GM18520 (cell line): ENCODE measurements at regions not wholly inside any gene's neighbourhood (a gene's known extent, or its start where the extent isn't known, plus 50 kb on each side); places are given as distances from the start of the nearest gene placed in this dataset.

Experiments used
- ATAC-seq: cut with Tn5 transposase; IDR thresholded peaks from one replicate; pipeline ENCODE4 v1.9.1; 2021; ENCODE audit not compliant: unreplicated experiment

- ATAC-seq, result no peak
Measured at GRCh38 chr18:64663086-64663485, 514.2 kb upstream of the LINC00305 start.

GRCh38 chr18:64659196-64659595 lies 510.3 kb upstream of the LINC00305 start:
- no peak for ATAC-seq

- ATAC-seq, result no peak
Measured at GRCh38 chr18:64653068-64653467, 504.2 kb upstream of the LINC00305 start.

- ATAC-seq, result no peak
Measured at GRCh38 chr18:64650068-64650467, 501.2 kb upstream of the LINC00305 start.

- no peak for ATAC-seq
Measured at GRCh38 chr18:64645753-64646152, 496.9 kb upstream of the LINC00305 start.

- ATAC-seq, result no peak
Measured at GRCh38 chr18:64639536-64639935, 490.6 kb upstream of the LINC00305 start.

GRCh38 chr18:64620971-64621560 lies 472.2 kb upstream of the LINC00305 start:
- ATAC-seq, result no peak

GRCh38 chr18:64618390-64618789 lies 469.5 kb upstream of the LINC00305 start:
- no peak for ATAC-seq

- ATAC-seq, result no peak
Measured at GRCh38 chr18:64615021-64615420, 466.1 kb upstream of the LINC00305 start.

- ATAC-seq, result no peak
Measured at GRCh38 chr18:64614446-64614845, 465.6 kb upstream of the LINC00305 start.

- ATAC-seq, result no peak
Measured at GRCh38 chr18:64592246-64592645, 443.4 kb upstream of the LINC00305 start.

- no peak for ATAC-seq
Measured at GRCh38 chr18:64589000-64589399, 440.1 kb upstream of the LINC00305 start.

GRCh38 chr18:64566456-64566855 lies 417.6 kb upstream of the LINC00305 start:
- no peak for ATAC-seq

- no peak for ATAC-seq
Measured at GRCh38 chr18:64562651-64563050, 413.8 kb upstream of the LINC00305 start.

- ATAC-seq, result no peak
Measured at GRCh38 chr18:64546451-64546850, 397.6 kb upstream of the LINC00305 start.

- ATAC-seq, result no peak
Measured at GRCh38 chr18:64539847-64540246, 391.0 kb upstream of the LINC00305 start.

GRCh38 chr18:64528646-64529045 lies 379.8 kb upstream of the LINC00305 start:
- no peak for ATAC-seq

- no peak for ATAC-seq
Measured at GRCh38 chr18:64519201-64519600, 370.3 kb upstream of the LINC00305 start.

GRCh38 chr18:64518191-64518590 lies 369.3 kb upstream of the LINC00305 start:
- no peak for ATAC-seq

GRCh38 chr18:64513401-64513800 lies 364.5 kb upstream of the LINC00305 start:
- ATAC-seq, result no peak

GRCh38 chr18:64490207-64490606 lies 341.3 kb upstream of the LINC00305 start:
- no peak for ATAC-seq

GRCh38 chr18:64488698-64489097 lies 339.8 kb upstream of the LINC00305 start:
- ATAC-seq, result no peak

- no peak for ATAC-seq
Measured at GRCh38 chr18:64474773-64475172, 325.9 kb upstream of the LINC00305 start.
